Kidney epithelial cell (primary cell): ENCODE measurements at regions not wholly inside any gene's neighbourhood (a gene's known extent, or its start where the extent isn't known, plus 50 kb on each side); places are given as distances from the start of the nearest gene placed in this dataset.

ENCODE experiments used
- DNase-seq: peaks from one replicate; pipeline ENCODE4 v3.0.0-alpha.2; 2010; ENCODE audit warnings: low read depth
- H3K27me3 ChIP-seq: 2 replicates; pipeline ENCODE4 v1.6.0; 2011; ENCODE audit warnings: low read length; ENCODE audit not compliant: control insufficient read depth, insufficient read depth
- H3K36me3 ChIP-seq: 2 replicates; pipeline ENCODE4 v1.5.1; 2011; ENCODE audit warnings: low read length; ENCODE audit not compliant: control insufficient read depth, insufficient read depth
- H3K4me3 ChIP-seq: 2 replicates; pipeline ENCODE4 v1.5.1; 2011; ENCODE audit warnings: low read depth, mild to moderate bottlenecking, control low read depth, low read length
- CTCF ChIP-seq: IDR thresholded peaks from 2 replicates; pipeline ENCODE4 v1.5.1; 2011; ENCODE audit warnings: mild to moderate bottlenecking, moderate library complexity, low read length, control low read depth, inconsistent platforms; ENCODE audit not compliant: insufficient read depth, poor library complexity, severe bottlenecking

GRCh38 chr17:14717859-14718258, 417.0 kb downstream of the HS3ST3B1 start:
- Histone ChIP-seq H3K4me3 (no peak overlapping the region), H3K27me3 (no peaks in the 10 kb centered on the region), H3K36me3 (no peaks in the 10 kb centered on the region)
- no peak for DNase-seq
- no peak for TF ChIP-seq CTCF

- H3K36me3 ChIP-seq, result no peaks in the 10 kb centered on the region
- no peak for DNase-seq
- no peak overlapping the region for H3K4me3 ChIP-seq
- no peak for TF ChIP-seq CTCF
- H3K27me3 ChIP-seq, result no peaks in the 10 kb centered on the region
Measured at GRCh38 chr17:14715561-14715960, 414.7 kb downstream of the HS3ST3B1 start.

- DNase-seq, result no peak
- Histone ChIP-seq H3K27me3 (no peaks in the 10 kb centered on the region), H3K4me3 (no peak overlapping the region), H3K36me3 (no peaks in the 10 kb centered on the region)
- no peak for TF ChIP-seq CTCF
Measured at GRCh38 chr17:14712611-14713021, 411.7 kb downstream of the HS3ST3B1 start.

GRCh38 chr17:14704121-14704520, 403.2 kb downstream of the HS3ST3B1 start:
- TF ChIP-seq CTCF, result no peak

GRCh38 chr17:14701886-14702285, 401.0 kb downstream of the HS3ST3B1 start:
- Histone ChIP-seq H3K36me3 (no peaks in the 10 kb centered on the region), H3K27me3 (no peaks in the 10 kb centered on the region), H3K4me3 (no peak overlapping the region)
- TF ChIP-seq CTCF, result no peak
- no peak for DNase-seq

More at GRCh38 chr17:14704121-14704520, 403.2 kb downstream of the HS3ST3B1 start:
- H3K36me3 ChIP-seq, result no peaks in the 10 kb centered on the region
- H3K27me3 ChIP-seq, result no peaks in the 10 kb centered on the region
- H3K4me3 ChIP-seq, result no peak overlapping the region
- DNase-seq, result no peak

GRCh38 chr17:14699574-14700185, 398.8 kb downstream of the HS3ST3B1 start:
- Histone ChIP-seq H3K4me3 (no peak overlapping the region), H3K27me3 (no peaks in the 10 kb centered on the region), H3K36me3 (no peaks in the 10 kb centered on the region)
- no peak for DNase-seq
- no peak for TF ChIP-seq CTCF
